GM21737 (cell line): ENCODE measurements at regions not wholly inside any gene's neighbourhood (a gene's known extent, or its start where the extent isn't known, plus 50 kb on each side); places are given as distances from the start of the nearest gene placed in this dataset.

ENCODE experiments used
- ATAC-seq: cut with Tn5 transposase; IDR thresholded peaks from one replicate; pipeline ENCODE4 v1.9.1; 2021; ENCODE audit warnings: mild to moderate bottlenecking, moderate library complexity; ENCODE audit not compliant: unreplicated experiment

- no peak for ATAC-seq
These were observed 67.3 kb upstream of the ERRFI1 start for GRCh38 chr1:8093221-8093980.

GRCh38 chr1:8092657-8093056, 66.5 kb upstream of the ERRFI1 start:
- no peak for ATAC-seq

- ATAC-seq, result no peak
These were observed 65.6 kb upstream of the ERRFI1 start for GRCh38 chr1:8091691-8092090.

GRCh38 chr1:8090241-8090702, 64.2 kb upstream of the ERRFI1 start:
- no peak for ATAC-seq

GRCh38 chr1:8089535-8090228, 63.6 kb upstream of the ERRFI1 start:
- ATAC-seq, result no peak

GRCh38 chr1:8086055-8086454, 59.9 kb upstream of the ERRFI1 start:
- ATAC-seq, result no peak

- ATAC-seq, result no peak
These were observed 58.8 kb upstream of the ERRFI1 start for GRCh38 chr1:8084913-8085312.

GRCh38 chr1:8083739-8084484, 57.8 kb upstream of the ERRFI1 start:
- no peak for ATAC-seq

GRCh38 chr1:8082945-8083344, 56.8 kb upstream of the ERRFI1 start:
- ATAC-seq, result no peak

GRCh38 chr1:8078176-8078671, 52.1 kb upstream of the ERRFI1 start:
- ATAC-seq, result no peak

GRCh38 chr1:8077602-8078001, 51.5 kb upstream of the ERRFI1 start:
- ATAC-seq, result no peak

GRCh38 chr1:8077120-8077573, 51.0 kb upstream of the ERRFI1 start:
- ATAC-seq, result no peak

- ATAC-seq, result no peak
These were observed 50.1 kb upstream of the ERRFI1 start for GRCh38 chr1:8076176-8076575.
